ENCODE measurements at regions not wholly inside any gene's neighbourhood (a gene's known extent, or its start where the extent isn't known, plus 50 kb on each side); places are given as distances from the start of the nearest gene placed in this dataset.

GRCh38 chr3:69568458-69568857 is 170.8 kb upstream of the MITF start:
- DNase-seq (ENCODE audit: low read depth), result no peak
- no peak overlapping the region for H3K4me3 ChIP-seq (ENCODE audit: low read depth, low read length)
- TF ChIP-seq CTCF (conservative IDR thresholded peaks at IDR 0.05; ENCODE audit: low read depth, low read length), result no peak

GRCh38 chr3:69567710-69568052 is 171.6 kb upstream of the MITF start:
- DNase-seq (ENCODE audit: low read depth), result no peak
- H3K4me3 ChIP-seq (ENCODE audit: low read depth, low read length), result no peak overlapping the region
- TF ChIP-seq CTCF (conservative IDR thresholded peaks at IDR 0.05; ENCODE audit: low read depth, low read length), result no peak

- TF ChIP-seq CTCF (conservative IDR thresholded peaks at IDR 0.05; ENCODE audit: low read depth, low read length), result no peak
- no peak for DNase-seq (ENCODE audit: low read depth)
- H3K4me3 ChIP-seq (ENCODE audit: low read depth, low read length), result no peak overlapping the region
Observed at GRCh38 chr3:69567023-69567709, 172.1 kb upstream of the MITF start.

GRCh38 chr3:69566275-69566674 is 173.0 kb upstream of the MITF start:
- no peak for DNase-seq (ENCODE audit: low read depth)
- TF ChIP-seq CTCF (conservative IDR thresholded peaks at IDR 0.05; ENCODE audit: low read depth, low read length), result no peak
- no peak overlapping the region for H3K4me3 ChIP-seq (ENCODE audit: low read depth, low read length)

- H3K4me3 ChIP-seq (ENCODE audit: low read depth, low read length), result no peak overlapping the region
- no peak for DNase-seq (ENCODE audit: low read depth)
- TF ChIP-seq CTCF (conservative IDR thresholded peaks at IDR 0.05; ENCODE audit: low read depth, low read length), result no peak
Observed at GRCh38 chr3:69565316-69565715, 173.9 kb upstream of the MITF start.

GRCh38 chr3:69563981-69564380 is 175.3 kb upstream of the MITF start:
- TF ChIP-seq CTCF (conservative IDR thresholded peaks at IDR 0.05; ENCODE audit: low read depth, low read length), result no peak
- no peak overlapping the region for H3K4me3 ChIP-seq (ENCODE audit: low read depth, low read length)
- DNase-seq (ENCODE audit: low read depth), result no peak

- DNase-seq (ENCODE audit: low read depth), result no peak
- no peak for TF ChIP-seq CTCF (conservative IDR thresholded peaks at IDR 0.05; ENCODE audit: low read depth, low read length)
- no peak overlapping the region for H3K4me3 ChIP-seq (ENCODE audit: low read depth, low read length)
Observed at GRCh38 chr3:69563151-69563550, 176.1 kb upstream of the MITF start.

Measured in epithelial cell of proximal tubule (primary cell).